Esophagus muscularis mucosa (tissue), 4 donors: ENCODE measurements at regions not wholly inside any gene's neighbourhood (a gene's known extent, or its start where the extent isn't known, plus 50 kb on each side); places are given as distances from the start of the nearest gene placed in this dataset.

Experiments
- EP300 ChIP-seq: sonication (generic); formaldehyde crosslinking; IDR thresholded peaks from one replicate; pipeline ENCODE4 v1.6.1; 2017; ENCODE audit warnings: antibody characterized with exemption
- POLR2A ChIP-seq: fragments of 450-650 bp; IDR thresholded peaks from one replicate; pipeline ENCODE4 v1.6.1; 2017; ENCODE audit warnings: antibody characterized with exemption, moderate library complexity, mild to moderate bottlenecking, low read depth
- TF ChIP-seq, protein P1 (sequence below), 3 experiments: fragments of 200-600 bp in 2 of 3; fragments of 450-650 bp in 1 of 3; sonication (generic) in 2 of 3; IDR thresholded peaks; one replicate each; pipeline ENCODE4 v1.5.1; 2017 to 2019; ENCODE audit warnings: antibody characterized with exemption in 3 of 3, mild to moderate bottlenecking in 2 of 3, moderate library complexity in 1 of 3

DNA sequence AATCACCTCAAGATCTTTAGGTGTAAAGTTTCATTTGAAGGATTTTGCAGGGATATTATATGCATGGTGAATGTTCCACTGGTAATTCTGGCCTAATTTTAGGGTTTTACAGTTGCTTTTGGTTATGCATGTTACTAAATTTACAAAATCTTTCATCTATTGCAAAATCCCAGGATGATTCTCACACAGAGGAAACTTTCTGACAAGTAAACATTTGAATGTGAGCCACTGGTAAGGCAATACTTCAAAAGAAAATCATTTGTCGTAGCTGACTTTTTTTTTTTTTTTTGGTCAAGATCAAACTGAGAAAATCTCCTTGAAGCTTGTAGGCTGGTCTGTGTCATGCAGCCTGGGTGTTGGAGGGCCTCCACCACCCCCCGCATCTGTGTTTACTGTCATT is 141.9 kb upstream of the EXOC2 start:
- TF ChIP-seq, protein P1, sequence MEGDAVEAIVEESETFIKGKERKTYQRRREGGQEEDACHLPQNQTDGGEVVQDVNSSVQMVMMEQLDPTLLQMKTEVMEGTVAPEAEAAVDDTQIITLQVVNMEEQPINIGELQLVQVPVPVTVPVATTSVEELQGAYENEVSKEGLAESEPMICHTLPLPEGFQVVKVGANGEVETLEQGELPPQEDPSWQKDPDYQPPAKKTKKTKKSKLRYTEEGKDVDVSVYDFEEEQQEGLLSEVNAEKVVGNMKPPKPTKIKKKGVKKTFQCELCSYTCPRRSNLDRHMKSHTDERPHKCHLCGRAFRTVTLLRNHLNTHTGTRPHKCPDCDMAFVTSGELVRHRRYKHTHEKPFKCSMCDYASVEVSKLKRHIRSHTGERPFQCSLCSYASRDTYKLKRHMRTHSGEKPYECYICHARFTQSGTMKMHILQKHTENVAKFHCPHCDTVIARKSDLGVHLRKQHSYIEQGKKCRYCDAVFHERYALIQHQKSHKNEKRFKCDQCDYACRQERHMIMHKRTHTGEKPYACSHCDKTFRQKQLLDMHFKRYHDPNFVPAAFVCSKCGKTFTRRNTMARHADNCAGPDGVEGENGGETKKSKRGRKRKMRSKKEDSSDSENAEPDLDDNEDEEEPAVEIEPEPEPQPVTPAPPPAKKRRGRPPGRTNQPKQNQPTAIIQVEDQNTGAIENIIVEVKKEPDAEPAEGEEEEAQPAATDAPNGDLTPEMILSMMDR (IDR thresholded peaks at IDR 0.05): no peak
- no peak for TF ChIP-seq EP300
- no peak for TF ChIP-seq POLR2A
